Natural killer cell (primary cell): ENCODE measurements at regions not wholly inside any gene's neighbourhood (a gene's known extent, or its start where the extent isn't known, plus 50 kb on each side); places are given as distances from the start of the nearest gene placed in this dataset.

Experiments used
- ATAC-seq, 3 donors: fragments of 150-1000 bp in 2 of 3; fragments of 200-7000 bp in 1 of 3; cut with Tn5 transposase; 1 replicate in 1 of 3; 2 replicates in 2 of 3; pipeline ENCODE4 v1.10.0; 2021; ENCODE audit warnings: mild to moderate bottlenecking in 2 of 3, moderate library complexity in 2 of 3
- DNase-seq, 2 donors: peaks; one replicate each; pipeline versions ENCODE4 v3.0.0 to v3.0.0-alpha.2; 2013 to 2021; ENCODE audit warnings: mixed read lengths in 1 of 2
- H3K27ac ChIP-seq: one replicate; pipeline ENCODE4 v1.5.1; 2013; ENCODE audit warnings: mild to moderate bottlenecking, low read length
- H3K27me3 ChIP-seq: one replicate; pipeline ENCODE4 v1.6.1; 2013; ENCODE audit warnings: low read length; ENCODE audit not compliant: control insufficient read depth, insufficient read depth
- H3K36me3 ChIP-seq: one replicate; pipeline ENCODE4 v1.6.1; 2013; ENCODE audit warnings: low read length; ENCODE audit not compliant: control insufficient read depth, insufficient read depth
- H3K4me1 ChIP-seq: one replicate; pipeline ENCODE4 v1.6.1; 2013; ENCODE audit warnings: low read length; ENCODE audit not compliant: control insufficient read depth, insufficient read depth
- H3K4me3 ChIP-seq: one replicate; pipeline ENCODE4 v1.5.1; 2013; ENCODE audit warnings: low read length
- H3K9me3 ChIP-seq: one replicate; pipeline ENCODE4 v1.6.1; 2013; ENCODE audit warnings: low read length; ENCODE audit not compliant: control insufficient read depth, insufficient read depth
- H3K27ac Mint-ChIP-seq, 2 donors: one replicate each; pipeline ENCODE4 v1.8.0; 2022; ENCODE audit warnings: mild to moderate bottlenecking in 2 of 2, mixed read lengths in 2 of 2, moderate library complexity in 1 of 2
- H3K27me3 Mint-ChIP-seq, 2 donors: one replicate each; pipeline ENCODE4 v1.8.0; 2022; ENCODE audit warnings: low read depth in 2 of 2, mixed read lengths in 2 of 2
- H3K36me3 Mint-ChIP-seq: one replicate; pipeline ENCODE4 v1.8.0; 2022; ENCODE audit warnings: mixed read lengths
- H3K4me1 Mint-ChIP-seq, 2 donors: one replicate each; pipeline ENCODE4 v1.8.0; 2022; ENCODE audit warnings: mixed read lengths in 2 of 2
- H3K4me3 Mint-ChIP-seq: one replicate; pipeline ENCODE4 v1.8.0; 2022; ENCODE audit warnings: mild to moderate bottlenecking, moderate library complexity, mixed read lengths
- H3K9me3 Mint-ChIP-seq, 2 donors: one replicate each; pipeline ENCODE4 v1.8.0; 2022; ENCODE audit warnings: mixed read lengths in 2 of 2
- CTCF ChIP-seq: fragments of 200-600 bp; IDR thresholded peaks from one replicate; pipeline ENCODE4 v1.8.0; 2022; ENCODE audit warnings: antibody characterized with exemption
- WGBS: methylation state at CpG from one replicate; pipeline ENCODE4 v1.1.7; 2013; ENCODE audit warnings: missing lambda C conversion rate; ENCODE audit not compliant: insufficient coverage; 5-methylcytosine and 5-hydroxymethylcytosine counted together
- intact Hi-C: fragments of 100-400 bp; cut with micrococcal nuclease; formaldehyde crosslinking; loops from one replicate; pipeline ENCODE4 v1.14.2; 2022

- Mint-ChIP-seq H3K4me1 (no peaks in the 10 kb centered on the region), H3K4me3 (no peak overlapping the region), H3K9me3 (no peaks in the 10 kb centered on the region), H3K27me3 (peaks cover 0 to 4% of the 10 kb centered on the region in 2 donors), H3K36me3 (no peaks in the 10 kb centered on the region), H3K27ac (no peak overlapping the region)
- Histone ChIP-seq H3K27me3 (no peaks in the 10 kb centered on the region), H3K4me3 (no peak overlapping the region), H3K9me3 (no peaks in the 10 kb centered on the region), H3K4me1 (no peaks in the 10 kb centered on the region), H3K27ac (no peak overlapping the region), H3K36me3 (no peaks in the 10 kb centered on the region)
- TF ChIP-seq CTCF, result no peak
- no peak for ATAC-seq
- 87% methylated on average over 11 of the region's 11 CpGs for WGBS
- DNase-seq, result no peak
- intact Hi-C loops, result no loop called here
Observed at GRCh38 chr6:168181876-168182275, 102.9 kb upstream of the FRMD1 start.

- Histone ChIP-seq H3K27me3 (no peaks in the 10 kb centered on the region), H3K36me3 (no peaks in the 10 kb centered on the region), H3K4me3 (no peak overlapping the region), H3K27ac (no peak overlapping the region), H3K9me3 (no peaks in the 10 kb centered on the region), H3K4me1 (no peaks in the 10 kb centered on the region)
- Mint-ChIP-seq H3K4me3 (no peak overlapping the region), H3K4me1 (no peaks in the 10 kb centered on the region), H3K27ac (no peak overlapping the region), H3K27me3 (peaks cover 4 to 6% of the 10 kb centered on the region in 2 donors), H3K36me3 (no peaks in the 10 kb centered on the region), H3K9me3 (no peaks in the 10 kb centered on the region)
- DNase-seq (no peak), ATAC-seq (no peak)
- WGBS, result 80% methylated on average over 6 of the region's 6 CpGs
- intact Hi-C loops, result no loop called here
- no peak for TF ChIP-seq CTCF
Observed at GRCh38 chr6:168181316-168181715, 102.3 kb upstream of the FRMD1 start.

- Mint-ChIP-seq H3K9me3 (no peaks in the 10 kb centered on the region), H3K27ac (no peak overlapping the region), H3K4me1 (no peaks in the 10 kb centered on the region), H3K27me3 (peaks cover 4 to 13% of the 10 kb centered on the region in 2 donors), H3K4me3 (no peak overlapping the region), H3K36me3 (no peaks in the 10 kb centered on the region)
- H3K27ac ChIP-seq, result no peak overlapping the region
- no peaks in the 10 kb centered on the region for H3K9me3 ChIP-seq
- DNase-seq (no peak), ATAC-seq (no peak)
- no peaks in the 10 kb centered on the region for H3K4me1 ChIP-seq
- intact Hi-C loops, result no loop called here
- H3K4me3 ChIP-seq, result no peak overlapping the region
- H3K36me3 ChIP-seq, result no peaks in the 10 kb centered on the region
- no peak for TF ChIP-seq CTCF
- H3K27me3 ChIP-seq, result no peaks in the 10 kb centered on the region
- WGBS, result 74% methylated on average over 19 of the region's 19 CpGs
Observed at GRCh38 chr6:168180548-168181011, 101.6 kb upstream of the FRMD1 start.

GRCh38 chr6:168179702-168180382, 100.8 kb upstream of the FRMD1 start:
- no peak for DNase-seq
- Mint-ChIP-seq H3K27me3 (peaks cover 4 to 20% of the 10 kb centered on the region in 2 donors), H3K36me3 (no peaks in the 10 kb centered on the region), H3K9me3 (no peaks in the 10 kb centered on the region), H3K4me1 (no peaks in the 10 kb centered on the region), H3K4me3 (no peak overlapping the region), H3K27ac (no peak overlapping the region)
- Histone ChIP-seq H3K4me3 (no peak overlapping the region), H3K4me1 (no peaks in the 10 kb centered on the region), H3K27ac (no peak overlapping the region), H3K27me3 (no peaks in the 10 kb centered on the region), H3K9me3 (no peaks in the 10 kb centered on the region), H3K36me3 (no peaks in the 10 kb centered on the region)
- ATAC-seq, result no peak
- no peak for TF ChIP-seq CTCF
- intact Hi-C loops, result no loop called here
- 94% methylated on average over 25 of the region's 25 CpGs for WGBS
